Right lobe of liver (tissue), 6 donors: ENCODE measurements at regions not wholly inside any gene's neighbourhood (a gene's known extent, or its start where the extent isn't known, plus 50 kb on each side); places are given as distances from the start of the nearest gene placed in this dataset.

Experiments used
- ATAC-seq, 4 donors: fragments of 200-7000 bp; cut with Tn5 transposase; one replicate each; pipeline ENCODE4 v1.9.1; 2020; ENCODE audit warnings: mild to moderate bottlenecking in 4 of 4, moderate library complexity in 4 of 4
- DNase-seq, 3 donors: peaks; one replicate each; pipeline ENCODE4 v3.0.0-alpha.2; 2020
- H3K27ac ChIP-seq, 3 donors: fragments of 200-600 bp; one replicate each; pipeline ENCODE4 v1.8.0; 2022
- H3K27me3 ChIP-seq, 2 donors: fragments of 200-600 bp; one replicate each; pipeline ENCODE4 v1.8.0; 2022
- H3K36me3 ChIP-seq, 4 donors: fragments of 200-600 bp; sonication (generic) in 1 of 4; one replicate each; pipeline versions ENCODE4 v1.5.1 to v1.8.0; 2017 to 2022; ENCODE audit warnings: control low read depth in 1 of 4
- H3K4me1 ChIP-seq, 4 donors: fragments of 200-600 bp; sonication (generic) in 1 of 4; one replicate each; pipeline versions ENCODE4 v1.5.1 to v1.8.0; 2017 to 2022; ENCODE audit warnings: control low read depth in 1 of 4
- H3K4me3 ChIP-seq, 3 donors: fragments of 200-600 bp; one replicate each; pipeline ENCODE4 v1.8.0; 2022
- H3K9me3 ChIP-seq, 4 donors: fragments of 200-600 bp; sonication (generic) in 1 of 4; one replicate each; pipeline versions ENCODE4 v1.5.1 to v1.8.0; 2017 to 2022; ENCODE audit warnings: control low read depth in 1 of 4
- POLR2A ChIP-seq: fragments of 450-650 bp; IDR thresholded peaks from one replicate; pipeline ENCODE4 v1.6.1; 2017; ENCODE audit warnings: antibody characterized with exemption, mild to moderate bottlenecking
- WGBS: methylation state at CpG from one replicate; pipeline ENCODE4 v1.1.6; 2018; ENCODE audit warnings: low coverage, low lambda C conversion rate; ENCODE audit not compliant: insufficient coverage; ENCODE audit errors: missing lambda C conversion rate; 5-methylcytosine and 5-hydroxymethylcytosine counted together
- intact Hi-C, 2 donors: fragments of 100-400 bp; cut with DNase I; formaldehyde crosslinking; loops; one replicate each; pipeline versions ENCODE4 v1.11.2 to v1.14.1; 2022
- TF ChIP-seq, protein P1 (sequence below), 4 donors: fragments of 200-600 bp in 3 of 4; fragments of 450-650 bp in 1 of 4; IDR thresholded peaks; one replicate each; pipeline versions ENCODE4 v1.5.1 to v1.8.0; 2016 to 2022; ENCODE audit warnings: antibody characterized with exemption in 4 of 4, mild to moderate bottlenecking in 2 of 4
- donor health status: DM: no; HTN: yes; CAD: no.
- donor health status: DM: no; HTN: no; CAD: no.
- donor health status: DM: no; HTN: no; CAD: no.
- donor health status: DM: no; HTN: yes; CAD: no.
- donor health status: DM: no; HTN: yes; CAD: no.

GRCh38 chr16:16791051-16791450, 412.1 kb downstream of the NPIPA7 start:
- Histone ChIP-seq H3K4me3 (no peak overlapping the region), H3K4me1 (no peaks in the 10 kb centered on the region), H3K36me3 (no peaks in the 10 kb centered on the region), H3K9me3 (no peaks in the 10 kb centered on the region), H3K27me3 (no peaks in the 10 kb centered on the region), H3K27ac (no peak overlapping the region)
- intact Hi-C loops: no loop called here
- WGBS: 53% methylated on average over 1 of the region's 1 CpG
- TF ChIP-seq POLR2A: no peak
- DNase-seq (no peak), ATAC-seq (no peak)

- WGBS: 35% methylated on average over 2 of the region's 2 CpGs
- H3K4me3 ChIP-seq: no peak overlapping the region
- no peaks in the 10 kb centered on the region for H3K4me1 ChIP-seq
- no peaks in the 10 kb centered on the region for H3K36me3 ChIP-seq
- no peak for DNase-seq
- intact Hi-C loops: no loop called here
- H3K9me3 ChIP-seq: no peaks in the 10 kb centered on the region
- TF ChIP-seq POLR2A: no peak
- TF ChIP-seq, protein P1, sequence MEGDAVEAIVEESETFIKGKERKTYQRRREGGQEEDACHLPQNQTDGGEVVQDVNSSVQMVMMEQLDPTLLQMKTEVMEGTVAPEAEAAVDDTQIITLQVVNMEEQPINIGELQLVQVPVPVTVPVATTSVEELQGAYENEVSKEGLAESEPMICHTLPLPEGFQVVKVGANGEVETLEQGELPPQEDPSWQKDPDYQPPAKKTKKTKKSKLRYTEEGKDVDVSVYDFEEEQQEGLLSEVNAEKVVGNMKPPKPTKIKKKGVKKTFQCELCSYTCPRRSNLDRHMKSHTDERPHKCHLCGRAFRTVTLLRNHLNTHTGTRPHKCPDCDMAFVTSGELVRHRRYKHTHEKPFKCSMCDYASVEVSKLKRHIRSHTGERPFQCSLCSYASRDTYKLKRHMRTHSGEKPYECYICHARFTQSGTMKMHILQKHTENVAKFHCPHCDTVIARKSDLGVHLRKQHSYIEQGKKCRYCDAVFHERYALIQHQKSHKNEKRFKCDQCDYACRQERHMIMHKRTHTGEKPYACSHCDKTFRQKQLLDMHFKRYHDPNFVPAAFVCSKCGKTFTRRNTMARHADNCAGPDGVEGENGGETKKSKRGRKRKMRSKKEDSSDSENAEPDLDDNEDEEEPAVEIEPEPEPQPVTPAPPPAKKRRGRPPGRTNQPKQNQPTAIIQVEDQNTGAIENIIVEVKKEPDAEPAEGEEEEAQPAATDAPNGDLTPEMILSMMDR (IDR thresholded peaks at IDR 0.05): no peak
- ATAC-seq: no peak
- no peaks in the 10 kb centered on the region for H3K27me3 ChIP-seq
- no peak overlapping the region for H3K27ac ChIP-seq
These were observed 418.3 kb downstream of the NPIPA7 start for GRCh38 chr16:16797239-16797638.

- Histone ChIP-seq H3K27ac (no peak overlapping the region), H3K9me3 (no peaks in the 10 kb centered on the region), H3K4me3 (no peak overlapping the region), H3K4me1 (no peaks in the 10 kb centered on the region), H3K36me3 (no peaks in the 10 kb centered on the region), H3K27me3 (no peaks in the 10 kb centered on the region)
- DNase-seq (no peak), ATAC-seq (no peak)
- intact Hi-C loops: no loop called here
- TF ChIP-seq POLR2A: no peak
- TF ChIP-seq, protein P1 (IDR thresholded peaks at IDR 0.05): no peak
These were observed 419.6 kb downstream of the NPIPA7 start for GRCh38 chr16:16798504-16798903.

DNA sequence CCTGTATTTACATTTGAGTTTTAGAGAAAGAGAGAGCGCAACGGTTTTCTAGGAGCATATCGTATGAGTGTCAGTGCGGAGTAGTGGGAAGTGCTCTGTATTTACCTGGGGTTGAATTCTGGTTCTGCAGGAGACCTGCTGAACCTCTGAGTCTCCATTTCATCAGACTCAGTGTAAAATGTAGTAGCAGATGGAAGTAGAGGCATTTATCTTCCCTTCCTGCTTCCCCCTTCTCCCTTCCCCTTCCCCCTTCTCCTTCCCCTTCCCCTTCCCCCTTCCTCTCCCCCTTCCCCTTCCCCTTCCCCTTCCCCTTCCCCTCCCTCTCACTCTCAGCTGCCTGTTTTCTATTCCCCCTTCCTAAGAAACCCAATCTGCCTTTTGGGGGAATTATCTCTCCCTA, 426.9 kb downstream of the NPIPA7 start:
- intact Hi-C loops: no loop called here
- no peak for DNase-seq
- ATAC-seq: no peak
- TF ChIP-seq POLR2A: no peak
- H3K36me3 ChIP-seq: no peaks in the 10 kb centered on the region
- H3K9me3 ChIP-seq: no peaks in the 10 kb centered on the region
- H3K4me3 ChIP-seq: no peak overlapping the region
- no peak overlapping the region for H3K27ac ChIP-seq
- no peaks in the 10 kb centered on the region for H3K4me1 ChIP-seq
- 71% methylated on average over 4 of the region's 4 CpGs for WGBS
- H3K27me3 ChIP-seq: no peaks in the 10 kb centered on the region

- H3K4me1 ChIP-seq: no peaks in the 10 kb centered on the region
- ATAC-seq (no peak), DNase-seq (no peak)
- no peak overlapping the region for H3K4me3 ChIP-seq
- H3K27me3 ChIP-seq: peaks cover 0 to 5% of the 10 kb centered on the region in 2 donors
- no peaks in the 10 kb centered on the region for H3K36me3 ChIP-seq
- TF ChIP-seq POLR2A: no peak
- TF ChIP-seq, protein P1 (IDR thresholded peaks at IDR 0.05): no peak
- intact Hi-C loops: no loop called here
- H3K9me3 ChIP-seq: no peaks in the 10 kb centered on the region
- WGBS: 58% methylated on average over 2 of the region's 2 CpGs
- H3K27ac ChIP-seq: no peak overlapping the region
These were observed 436.7 kb downstream of the NPIPA7 start for GRCh38 chr16:16815641-16816040.

DNA sequence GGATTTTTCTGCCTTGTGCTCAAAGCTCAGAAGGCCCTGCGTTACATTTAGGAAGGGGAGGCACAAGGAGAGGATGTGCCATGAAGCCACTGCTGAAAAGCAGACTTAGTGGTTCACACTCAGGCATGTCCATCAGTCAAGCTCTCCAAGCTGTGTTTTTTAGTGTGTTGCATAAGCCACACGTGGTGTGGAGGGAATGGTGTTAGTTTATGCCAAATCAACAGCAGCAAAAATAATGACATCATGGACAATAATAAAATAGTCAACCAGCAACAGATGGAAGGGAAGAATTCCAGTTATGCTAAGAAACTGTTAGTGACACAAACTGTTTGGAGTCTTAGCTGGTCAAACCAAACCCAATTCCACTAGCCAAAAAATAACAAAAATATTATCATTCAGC, 438.3 kb downstream of the NPIPA7 start:
- intact Hi-C loops: no loop called here
- H3K27me3 ChIP-seq: peaks cover 0 to 5% of the 10 kb centered on the region in 2 donors
- no peaks in the 10 kb centered on the region for H3K9me3 ChIP-seq
- no peak overlapping the region for H3K27ac ChIP-seq
- TF ChIP-seq POLR2A: no peak
- no peak overlapping the region for H3K4me3 ChIP-seq
- H3K4me1 ChIP-seq: no peaks in the 10 kb centered on the region
- H3K36me3 ChIP-seq: no peaks in the 10 kb centered on the region
- no peak for ATAC-seq
- no peak for DNase-seq
- WGBS: 16% methylated on average over 2 of the region's 2 CpGs
